AG09309 (cell line): ENCODE measurements at regions not wholly inside any gene's neighbourhood (a gene's known extent, or its start where the extent isn't known, plus 50 kb on each side); places are given as distances from the start of the nearest gene placed in this dataset.
A peak's percentile ranks its signal among the peaks of the same experiment; 100 is the strongest.
"Not testable (repeated sequence)": the region's sequence is repeated elsewhere in the genome, so short reads cannot be mapped to it uniquely, and the experiment has no call there.

Source experiments
- DNase-seq: peaks from one replicate; pipeline ENCODE4 v3.0.0-alpha.2; 2010; ENCODE audit warnings: low read depth
- H3K4me3 ChIP-seq: 2 replicates; pipeline ENCODE4 v1.5.1; 2011; ENCODE audit warnings: mild to moderate bottlenecking, low read depth, low read length, moderate library complexity; ENCODE audit not compliant: control insufficient read depth
- CTCF ChIP-seq: IDR thresholded peaks from 2 replicates; pipeline ENCODE4 v1.5.1; 2011; ENCODE audit warnings: mild to moderate bottlenecking, low read depth, low read length, inconsistent platforms; ENCODE audit not compliant: insufficient read depth, control insufficient read depth; ENCODE audit errors: missing control alignments

DNA sequence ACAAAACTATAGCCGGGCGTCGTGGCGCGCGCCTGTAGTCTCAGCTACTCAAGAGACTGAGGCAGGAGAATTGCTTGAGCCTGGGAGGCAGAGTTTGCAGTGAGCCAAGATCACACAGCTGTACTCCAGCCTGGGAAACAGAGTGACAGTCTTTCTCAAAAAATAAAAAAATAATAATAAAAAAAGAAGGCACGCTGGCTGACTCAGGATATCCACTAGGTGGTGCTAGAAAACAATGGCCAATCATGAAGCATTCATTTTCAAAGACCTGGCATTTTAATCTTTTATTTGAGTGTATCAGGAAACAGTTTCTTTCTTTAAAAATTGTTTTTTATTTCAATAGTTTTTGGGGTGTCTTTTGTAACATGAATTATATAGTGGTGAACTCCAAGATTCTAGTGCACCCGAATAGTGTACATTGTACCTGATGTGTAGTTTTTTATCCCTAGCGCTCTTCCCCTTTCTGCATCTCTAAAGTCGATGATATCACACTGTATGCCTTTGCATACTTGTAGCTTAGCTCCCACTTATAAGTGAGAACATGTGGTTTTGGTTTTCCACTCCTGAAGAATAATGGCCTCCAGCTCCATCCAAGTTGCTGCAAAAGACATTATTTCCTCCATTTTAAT, 88.6 kb downstream of the LYZL1 start:
- no peak overlapping the region for H3K4me3 ChIP-seq
- TF ChIP-seq CTCF = peak; percentile 73
- DNase-seq = no peak

GRCh38 chr10:29378106-29378505, 89.2 kb downstream of the LYZL1 start:
- no peak for TF ChIP-seq CTCF
- no peak for DNase-seq
- no peak overlapping the region for H3K4me3 ChIP-seq

DNA sequence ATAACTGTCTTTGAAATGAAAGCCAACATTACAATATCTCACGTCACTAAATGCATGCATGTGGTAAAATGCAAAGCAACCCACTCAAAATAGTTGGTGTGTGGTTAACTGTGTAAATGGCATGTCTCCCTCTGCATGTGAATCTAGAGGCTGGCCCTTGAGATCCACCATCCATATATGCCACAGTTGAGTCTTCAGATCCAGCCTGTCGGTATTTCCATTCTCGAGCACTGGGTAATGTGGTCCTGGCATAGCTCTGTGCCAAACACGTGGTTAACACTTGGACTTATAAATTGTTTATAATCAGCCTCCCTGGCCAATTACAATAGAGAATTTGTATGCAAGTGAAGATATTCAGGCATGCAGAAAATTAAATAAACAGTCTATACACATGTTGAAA, 90.3 kb downstream of the LYZL1 start:
- TF ChIP-seq CTCF = no peak
- no peak overlapping the region for H3K4me3 ChIP-seq
- DNase-seq = no peak

- DNase-seq, H3K4me3 ChIP-seq: not testable (repeated sequence)
Measured at GRCh38 chr10:29379777-29380598, 91.1 kb downstream of the LYZL1 start.

DNA sequence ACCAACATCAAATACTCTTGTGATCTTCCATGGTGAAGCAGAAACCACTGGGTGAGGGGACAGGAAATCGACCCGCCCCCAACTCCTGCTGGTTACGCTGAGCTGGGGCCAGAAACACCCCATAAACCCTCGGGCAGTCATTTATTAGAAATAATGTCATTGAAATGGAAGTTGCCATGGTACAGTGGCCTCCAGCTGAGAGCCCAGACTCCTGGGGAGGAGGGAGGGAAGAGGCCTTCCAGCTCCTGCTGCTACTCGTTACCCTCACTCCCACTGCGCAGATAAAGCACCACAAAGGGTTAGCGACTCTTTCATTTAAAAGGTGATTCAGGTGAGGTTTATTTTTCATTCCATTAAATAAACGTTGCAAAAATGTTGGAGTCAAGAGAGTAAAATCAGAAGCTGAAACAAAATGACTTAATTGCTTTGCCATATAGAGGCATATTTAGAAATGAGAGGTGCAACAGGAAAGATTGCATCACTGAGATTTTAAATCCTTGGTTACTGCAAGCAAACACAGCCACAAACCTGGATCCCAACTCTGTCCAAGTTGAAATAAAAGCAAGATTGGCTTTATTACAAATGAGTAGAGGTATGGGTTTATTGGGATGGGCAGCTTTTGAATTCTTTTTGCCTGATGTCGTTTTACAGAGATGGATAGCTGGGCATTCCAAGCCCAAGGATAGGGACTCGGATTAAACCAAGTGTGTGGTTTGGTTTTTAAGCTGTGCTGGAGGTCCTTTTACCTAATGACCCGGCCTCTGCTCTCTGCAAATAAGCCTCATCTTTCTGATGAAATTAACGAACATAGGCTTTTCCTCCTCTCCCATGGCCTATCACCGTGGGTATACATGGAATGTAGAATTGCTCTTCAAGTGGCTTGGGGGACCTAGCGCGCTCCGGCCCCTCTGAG, 92.0 kb downstream of the LYZL1 start:
- not testable (repeated sequence) for H3K4me3 ChIP-seq, DNase-seq

DNA sequence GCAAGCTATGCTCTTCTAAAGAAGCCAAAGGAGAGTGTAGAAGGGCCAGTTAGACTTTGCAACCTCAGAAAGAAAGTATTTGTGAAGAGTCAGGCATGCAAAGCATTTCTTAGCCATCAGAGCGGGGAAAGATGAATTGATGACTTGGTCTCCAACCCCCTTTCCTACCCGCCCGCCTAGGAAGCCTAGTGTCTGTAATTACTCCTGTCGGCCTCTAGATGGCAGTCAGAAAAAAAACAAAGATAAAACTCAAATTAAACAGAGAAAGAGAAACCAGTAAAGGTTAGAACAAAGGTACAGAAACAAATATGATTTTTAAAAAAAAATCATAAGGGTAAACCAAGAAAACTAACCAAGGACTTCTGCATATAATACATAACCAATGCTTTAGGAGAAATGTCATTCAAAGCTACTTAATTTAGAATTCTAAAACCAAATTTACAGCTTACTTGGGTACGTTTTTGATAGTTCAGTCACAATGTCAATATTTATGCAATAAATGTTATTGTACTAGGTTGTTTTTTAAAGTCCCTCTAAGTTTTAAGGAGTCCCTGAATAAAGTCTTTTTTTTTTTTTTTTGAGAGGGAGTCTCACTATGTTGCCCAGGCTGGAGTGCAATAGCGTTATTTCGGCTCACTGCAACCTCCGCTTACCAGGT, 97.6 kb downstream of the LYZL1 start:
- TF ChIP-seq CTCF = peak; percentile 62
- no peak for DNase-seq
- H3K4me3 ChIP-seq = no peak overlapping the region

DNA sequence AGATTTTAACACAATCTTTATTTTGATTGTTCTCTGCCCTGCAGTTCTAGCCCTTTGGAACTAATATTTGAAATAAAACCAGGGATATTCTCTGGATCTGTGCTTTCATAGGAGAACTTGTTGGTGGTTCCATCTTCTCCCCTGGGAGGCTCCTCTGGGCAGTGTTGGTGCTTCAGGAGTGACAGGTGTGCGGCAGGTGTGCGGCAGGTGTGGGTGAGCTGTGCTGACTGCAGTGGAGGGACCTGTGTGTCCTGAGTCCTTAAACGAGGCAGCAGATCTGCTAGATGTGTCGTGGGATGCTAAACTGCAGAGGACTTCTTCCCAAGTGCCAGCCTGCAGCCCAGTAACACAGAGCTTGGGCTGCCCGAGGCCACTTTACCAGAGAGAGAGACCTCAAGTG, 98.4 kb downstream of the LYZL1 start:
- no peak overlapping the region for H3K4me3 ChIP-seq
- no peak for TF ChIP-seq CTCF
- DNase-seq = no peak

GRCh38 chr10:29388112-29388511, 99.2 kb downstream of the LYZL1 start:
- H3K4me3 ChIP-seq, DNase-seq: not testable (repeated sequence)
